Lower leg skin (tissue), 4 donors: ENCODE measurements at regions not wholly inside any gene's neighbourhood (a gene's known extent, or its start where the extent isn't known, plus 50 kb on each side); places are given as distances from the start of the nearest gene placed in this dataset.

ENCODE experiments used
- DNase-seq, 2 donors: peaks; one replicate each; pipeline ENCODE4 v3.0.0-alpha.2; 2019; ENCODE audit warnings: low spot score in 2 of 2
- H3K4me3 ChIP-seq: fragments of 200-600 bp; sonication (generic); 2 replicates; pipeline ENCODE4 v1.5.1; 2017; ENCODE audit warnings: mild to moderate bottlenecking, low read depth; ENCODE audit not compliant: poor library complexity, severe bottlenecking
- POLR2A ChIP-seq, 2 donors: fragments of 450-650 bp; IDR thresholded peaks; one replicate each; pipeline ENCODE4 v1.6.1; 2016 to 2017; ENCODE audit warnings: antibody characterized with exemption in 2 of 2, mild to moderate bottlenecking in 1 of 2, moderate library complexity in 1 of 2
- WGBS, 2 donors: methylation state at CpG; one replicate each; pipeline ENCODE4 v1.1.5; 2018; 5-methylcytosine and 5-hydroxymethylcytosine counted together
- intact Hi-C: fragments of 100-400 bp; cut with DNase I; formaldehyde crosslinking; loops from one replicate; pipeline ENCODE4 v1.15.0; 2023; ENCODE audit warnings: low total_unique reads
- TF ChIP-seq, protein P1 (sequence below), 3 donors: fragments of 450-650 bp; IDR thresholded peaks; one replicate each; pipeline ENCODE4 v1.5.1; 2016; ENCODE audit warnings: antibody characterized with exemption in 3 of 3, mild to moderate bottlenecking in 3 of 3, moderate library complexity in 2 of 3

DNA sequence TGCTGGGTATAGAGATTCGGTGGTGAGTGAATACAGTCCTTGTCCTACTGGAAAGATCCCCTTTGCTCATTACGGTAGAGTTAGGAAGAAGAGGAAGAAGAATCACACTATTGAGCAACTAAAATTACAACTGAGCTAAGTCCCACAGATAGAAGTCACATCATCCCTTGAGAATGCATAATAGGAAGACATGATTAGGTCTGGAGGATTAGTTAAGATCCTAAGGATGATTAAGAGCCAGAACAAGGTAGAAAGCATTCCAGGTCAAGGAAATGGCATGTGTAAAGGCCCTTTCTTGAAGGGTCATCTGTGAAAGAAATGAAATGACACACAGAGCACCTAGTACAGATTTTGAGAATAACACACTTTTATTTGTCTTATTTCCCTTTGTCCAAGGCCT, 503.5 kb downstream of the HAPSTR1 start:
- intact Hi-C loops = no loop called here
- no peak overlapping the region for H3K4me3 ChIP-seq
- WGBS, 2 donors = 82 to 91% methylated on average over 2 of the region's 2 CpGs
- DNase-seq = no peak
- no peak for TF ChIP-seq POLR2A (IDR thresholded peaks at IDR 0.05)
- TF ChIP-seq, protein P1, sequence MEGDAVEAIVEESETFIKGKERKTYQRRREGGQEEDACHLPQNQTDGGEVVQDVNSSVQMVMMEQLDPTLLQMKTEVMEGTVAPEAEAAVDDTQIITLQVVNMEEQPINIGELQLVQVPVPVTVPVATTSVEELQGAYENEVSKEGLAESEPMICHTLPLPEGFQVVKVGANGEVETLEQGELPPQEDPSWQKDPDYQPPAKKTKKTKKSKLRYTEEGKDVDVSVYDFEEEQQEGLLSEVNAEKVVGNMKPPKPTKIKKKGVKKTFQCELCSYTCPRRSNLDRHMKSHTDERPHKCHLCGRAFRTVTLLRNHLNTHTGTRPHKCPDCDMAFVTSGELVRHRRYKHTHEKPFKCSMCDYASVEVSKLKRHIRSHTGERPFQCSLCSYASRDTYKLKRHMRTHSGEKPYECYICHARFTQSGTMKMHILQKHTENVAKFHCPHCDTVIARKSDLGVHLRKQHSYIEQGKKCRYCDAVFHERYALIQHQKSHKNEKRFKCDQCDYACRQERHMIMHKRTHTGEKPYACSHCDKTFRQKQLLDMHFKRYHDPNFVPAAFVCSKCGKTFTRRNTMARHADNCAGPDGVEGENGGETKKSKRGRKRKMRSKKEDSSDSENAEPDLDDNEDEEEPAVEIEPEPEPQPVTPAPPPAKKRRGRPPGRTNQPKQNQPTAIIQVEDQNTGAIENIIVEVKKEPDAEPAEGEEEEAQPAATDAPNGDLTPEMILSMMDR (IDR thresholded peaks at IDR 0.05) = no peak

- no peak overlapping the region for H3K4me3 ChIP-seq
- 73 to 75% methylated on average over 3 of the region's 3 CpGs for WGBS, 2 donors
- intact Hi-C loops = no loop called here
- DNase-seq = no peak
- TF ChIP-seq, protein P1 (IDR thresholded peaks at IDR 0.05) = no peak
- no peak for TF ChIP-seq POLR2A (IDR thresholded peaks at IDR 0.05)
Measured at GRCh38 chr16:9595393-9595792, 503.9 kb downstream of the HAPSTR1 start.

DNA sequence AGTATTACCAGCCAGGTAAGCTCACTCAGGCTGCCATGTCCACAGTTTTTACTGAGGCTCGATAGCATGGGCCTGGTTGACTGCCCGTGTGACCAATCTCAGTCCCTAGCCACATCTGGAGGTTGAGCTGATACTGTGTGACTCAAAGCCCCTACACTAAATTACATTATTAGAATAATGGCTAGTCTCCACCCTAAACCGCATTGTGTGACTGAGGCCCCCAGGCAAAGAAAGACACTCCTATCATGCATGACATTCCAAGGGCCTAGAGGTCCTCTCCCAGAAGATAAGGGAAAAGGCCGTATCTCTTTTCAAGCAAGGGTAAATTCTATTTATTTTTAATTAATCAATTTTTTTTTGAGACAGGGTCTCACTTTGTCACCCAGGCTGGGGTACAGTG, 505.3 kb downstream of the HAPSTR1 start:
- TF ChIP-seq, protein P1 (IDR thresholded peaks at IDR 0.05) = no peak
- TF ChIP-seq POLR2A (IDR thresholded peaks at IDR 0.05) = no peak
- no peak overlapping the region for H3K4me3 ChIP-seq
- intact Hi-C loops = no loop called here
- no peak for DNase-seq
- 83 to 86% methylated on average over 4 of the region's 4 CpGs for WGBS, 2 donors

DNA sequence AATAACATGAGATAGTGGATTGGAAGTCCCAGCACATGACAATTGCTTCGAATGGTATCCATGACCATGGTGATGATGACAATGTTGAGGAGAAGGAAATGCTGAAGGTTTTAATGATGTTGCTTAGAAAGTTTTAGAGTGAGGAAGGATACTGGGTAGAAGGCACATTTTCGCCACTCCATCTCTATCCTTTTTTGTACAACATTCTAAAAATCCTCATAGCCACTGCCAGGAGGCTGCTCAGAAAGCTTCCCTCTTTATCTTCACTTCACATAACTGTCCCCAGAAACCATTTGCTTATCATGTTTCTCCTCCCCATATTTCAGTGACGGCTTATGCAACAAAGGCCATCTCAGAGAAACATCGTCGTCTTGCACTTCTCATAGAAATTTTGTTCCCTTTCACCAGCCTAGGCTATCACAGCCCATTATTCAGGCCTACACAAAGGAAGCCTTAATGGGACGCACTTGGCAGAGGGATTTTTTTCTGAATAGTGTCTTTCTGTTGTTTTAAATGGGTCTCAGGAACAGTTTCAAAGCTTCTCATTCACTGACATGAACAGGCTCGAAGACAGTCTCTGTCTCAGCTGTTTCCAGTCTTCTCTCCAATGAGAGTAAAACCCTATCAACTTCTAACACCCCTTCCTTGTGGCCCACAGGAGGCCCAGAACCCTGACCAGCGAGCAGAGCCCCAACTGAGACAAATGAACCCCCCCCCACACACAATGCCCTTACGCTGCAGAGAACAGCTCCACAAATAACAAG, 506.7 kb downstream of the HAPSTR1 start:
- 77 to 79% methylated on average over 9 of the region's 9 CpGs for WGBS, 2 donors
- intact Hi-C loops = no loop called here
- DNase-seq = no peak
- H3K4me3 ChIP-seq = no peak overlapping the region
- TF ChIP-seq, protein P1 (IDR thresholded peaks at IDR 0.05) = no peak
- no peak for TF ChIP-seq POLR2A (IDR thresholded peaks at IDR 0.05)

DNA sequence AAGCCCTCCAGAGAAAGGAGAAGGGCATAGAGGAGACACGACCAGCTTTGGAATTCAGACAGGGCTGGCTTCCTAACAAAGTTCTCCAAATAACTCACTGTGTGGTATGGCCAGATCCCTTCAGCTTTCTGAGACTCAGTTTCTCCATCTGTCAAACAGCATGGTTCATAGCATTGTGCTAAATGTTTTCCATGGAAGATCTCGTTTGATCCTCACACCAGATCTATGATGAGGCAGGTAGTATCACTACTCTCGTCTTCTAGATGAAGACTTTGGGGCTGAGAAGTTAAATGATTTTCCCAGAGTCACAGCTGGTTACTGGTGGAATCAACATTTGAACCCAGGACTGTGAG, 507.3 kb downstream of the HAPSTR1 start:
- intact Hi-C loops = no loop called here
- 77 to 80% methylated on average over 3 of the region's 3 CpGs for WGBS, 2 donors
- no peak overlapping the region for H3K4me3 ChIP-seq
- no peak for DNase-seq
- TF ChIP-seq, protein P1 (IDR thresholded peaks at IDR 0.05) = no peak
- no peak for TF ChIP-seq POLR2A (IDR thresholded peaks at IDR 0.05)
